Testis (tissue), 2 donors: ENCODE measurements at regions not wholly inside any gene's neighbourhood (a gene's known extent, or its start where the extent isn't known, plus 50 kb on each side); places are given as distances from the start of the nearest gene placed in this dataset.

ENCODE experiments used
- DNase-seq: peaks from one replicate; pipeline ENCODE4 v3.0.0-alpha.2; 2019
- H3K27ac ChIP-seq, 2 donors: fragments of 200-600 bp; sonication (generic); one replicate each; pipeline ENCODE4 v1.5.1; 2019
- H3K27me3 ChIP-seq: fragments of 200-600 bp; sonication (generic); one replicate; pipeline ENCODE4 v1.5.1; 2019
- H3K36me3 ChIP-seq: fragments of 200-600 bp; sonication (generic); one replicate; pipeline ENCODE4 v1.5.1; 2017; ENCODE audit warnings: low read depth; ENCODE audit errors: missing control alignments
- H3K4me1 ChIP-seq: fragments of 200-600 bp; sonication (generic); one replicate; pipeline ENCODE4 v1.5.1; 2019
- H3K4me3 ChIP-seq, 2 donors: fragments of 200-600 bp; sonication (generic); one replicate each; pipeline ENCODE4 v1.5.1; 2017 to 2019
- H3K9me3 ChIP-seq: fragments of 200-600 bp; sonication (generic); one replicate; pipeline ENCODE4 v1.5.1; 2017
- POLR2A ChIP-seq: fragments of 450-650 bp; IDR thresholded peaks from one replicate; pipeline ENCODE4 v1.6.1; 2017; ENCODE audit warnings: antibody characterized with exemption, mild to moderate bottlenecking, moderate library complexity
- WGBS, 2 donors: methylation state at CpG; one replicate each; pipeline ENCODE4 v1.1.5; 2018; 5-methylcytosine and 5-hydroxymethylcytosine counted together
- intact Hi-C: fragments of 100-400 bp; cut with DNase I; formaldehyde crosslinking; loops from one replicate; pipeline ENCODE4 v1.15.1; 2023; ENCODE audit warnings: low total_unique reads
- TF ChIP-seq, protein P1 (sequence below), 3 experiments: fragments of 450-650 bp in 2 of 3; fragments of 200-600 bp in 1 of 3; sonication (generic) in 1 of 3; IDR thresholded peaks; one replicate each; pipeline ENCODE4 v1.5.1; 2016 to 2019; ENCODE audit warnings: antibody characterized with exemption in 3 of 3, mild to moderate bottlenecking in 2 of 3, moderate library complexity in 1 of 3

DNA sequence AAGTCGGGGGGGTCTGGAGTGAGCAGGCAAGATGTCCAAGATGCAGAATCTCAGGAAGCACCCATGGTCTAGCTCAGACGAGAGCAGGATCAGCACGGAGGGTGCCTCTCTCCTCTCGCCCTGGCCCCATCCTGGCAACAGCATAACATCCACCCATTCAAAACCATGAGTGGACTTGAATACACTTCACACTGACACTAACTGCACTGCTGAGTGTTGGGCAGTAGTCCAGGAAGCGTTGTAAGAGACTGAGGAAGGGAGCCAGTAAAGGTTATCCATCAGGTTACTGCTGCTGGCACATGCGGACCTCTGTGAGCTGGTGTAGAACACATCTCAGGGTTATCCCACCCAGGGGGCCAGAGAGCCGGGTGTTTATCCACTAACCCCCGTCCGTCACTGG is 131.0 kb upstream of the TOPAZ1 start:
- H3K4me1 ChIP-seq: no peaks in the 10 kb centered on the region
- intact Hi-C loops: no loop called here
- TF ChIP-seq POLR2A: no peak
- TF ChIP-seq, protein P1, sequence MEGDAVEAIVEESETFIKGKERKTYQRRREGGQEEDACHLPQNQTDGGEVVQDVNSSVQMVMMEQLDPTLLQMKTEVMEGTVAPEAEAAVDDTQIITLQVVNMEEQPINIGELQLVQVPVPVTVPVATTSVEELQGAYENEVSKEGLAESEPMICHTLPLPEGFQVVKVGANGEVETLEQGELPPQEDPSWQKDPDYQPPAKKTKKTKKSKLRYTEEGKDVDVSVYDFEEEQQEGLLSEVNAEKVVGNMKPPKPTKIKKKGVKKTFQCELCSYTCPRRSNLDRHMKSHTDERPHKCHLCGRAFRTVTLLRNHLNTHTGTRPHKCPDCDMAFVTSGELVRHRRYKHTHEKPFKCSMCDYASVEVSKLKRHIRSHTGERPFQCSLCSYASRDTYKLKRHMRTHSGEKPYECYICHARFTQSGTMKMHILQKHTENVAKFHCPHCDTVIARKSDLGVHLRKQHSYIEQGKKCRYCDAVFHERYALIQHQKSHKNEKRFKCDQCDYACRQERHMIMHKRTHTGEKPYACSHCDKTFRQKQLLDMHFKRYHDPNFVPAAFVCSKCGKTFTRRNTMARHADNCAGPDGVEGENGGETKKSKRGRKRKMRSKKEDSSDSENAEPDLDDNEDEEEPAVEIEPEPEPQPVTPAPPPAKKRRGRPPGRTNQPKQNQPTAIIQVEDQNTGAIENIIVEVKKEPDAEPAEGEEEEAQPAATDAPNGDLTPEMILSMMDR (IDR thresholded peaks at IDR 0.05): no peak
- H3K36me3 ChIP-seq: no peaks in the 10 kb centered on the region
- H3K4me3 ChIP-seq: no peak overlapping the region
- DNase-seq: no peak
- 68 to 76% methylated on average over 9 of the region's 9 CpGs for WGBS, 2 donors
- H3K27ac ChIP-seq: no peak overlapping the region
- no peaks in the 10 kb centered on the region for H3K9me3 ChIP-seq
- H3K27me3 ChIP-seq: no peaks in the 10 kb centered on the region

DNA sequence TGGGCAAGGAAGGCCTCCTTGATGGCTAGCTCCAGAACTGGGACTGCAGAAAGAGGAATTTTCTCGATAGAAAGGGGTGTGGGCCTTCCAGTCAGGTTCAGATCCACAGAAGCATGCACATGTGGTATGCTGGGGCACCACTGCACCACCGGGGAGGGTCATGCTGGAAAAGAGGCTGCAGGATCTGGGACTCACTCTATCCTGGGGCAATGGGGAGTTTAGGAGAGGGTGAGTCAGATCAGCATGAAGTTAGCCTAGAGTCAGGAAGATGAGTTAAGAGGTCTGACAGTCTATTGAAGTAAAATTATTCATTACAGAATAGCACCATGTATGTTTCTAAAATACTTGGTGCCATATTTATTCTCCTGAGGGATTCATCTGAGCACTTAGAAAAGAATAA is 130.2 kb upstream of the TOPAZ1 start:
- no peak for DNase-seq
- TF ChIP-seq, protein P1 (IDR thresholded peaks at IDR 0.05): no peak
- no peak for TF ChIP-seq POLR2A
- WGBS, 2 donors: 94 to 95% methylated on average over 2 of the region's 2 CpGs
- Histone ChIP-seq H3K27ac (no peak overlapping the region), H3K36me3 (no peaks in the 10 kb centered on the region), H3K27me3 (no peaks in the 10 kb centered on the region), H3K4me3 (no peak overlapping the region), H3K4me1 (no peaks in the 10 kb centered on the region), H3K9me3 (no peaks in the 10 kb centered on the region)
- intact Hi-C loops: no loop called here

DNA sequence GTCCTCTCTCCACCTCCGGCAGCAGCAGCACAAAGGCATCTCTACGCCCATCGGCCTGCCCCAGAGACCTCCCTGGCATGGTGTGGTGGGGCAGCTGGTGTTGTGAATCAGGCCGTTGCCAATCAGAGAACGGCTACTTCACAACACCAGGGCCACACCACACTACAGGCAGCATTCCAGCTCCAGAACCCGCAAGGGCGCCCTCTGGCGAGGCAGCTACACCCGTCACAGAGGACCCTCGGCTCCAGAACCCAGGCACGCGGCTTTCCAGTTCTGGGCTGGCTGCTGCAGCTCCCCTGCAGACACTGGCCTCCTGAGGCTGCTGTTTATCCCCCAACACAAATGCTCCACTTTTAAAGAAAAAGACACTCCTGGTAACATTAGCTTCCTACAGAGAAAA is 127.5 kb upstream of the TOPAZ1 start:
- no peaks in the 10 kb centered on the region for H3K36me3 ChIP-seq
- H3K27me3 ChIP-seq: no peaks in the 10 kb centered on the region
- 66 to 73% methylated on average over 8 to 12 of the region's 12 CpGs for WGBS, 2 donors
- H3K27ac ChIP-seq: no peak overlapping the region
- no peaks in the 10 kb centered on the region for H3K4me1 ChIP-seq
- peak; percentile 54 for DNase-seq
- H3K9me3 ChIP-seq: no peaks in the 10 kb centered on the region
- intact Hi-C loops: no loop called here
- H3K4me3 ChIP-seq: no peak overlapping the region
- TF ChIP-seq, protein P1 (IDR thresholded peaks at IDR 0.05): peak in 1 of 3 experiments; percentile 16
- no peak for TF ChIP-seq POLR2A

DNA sequence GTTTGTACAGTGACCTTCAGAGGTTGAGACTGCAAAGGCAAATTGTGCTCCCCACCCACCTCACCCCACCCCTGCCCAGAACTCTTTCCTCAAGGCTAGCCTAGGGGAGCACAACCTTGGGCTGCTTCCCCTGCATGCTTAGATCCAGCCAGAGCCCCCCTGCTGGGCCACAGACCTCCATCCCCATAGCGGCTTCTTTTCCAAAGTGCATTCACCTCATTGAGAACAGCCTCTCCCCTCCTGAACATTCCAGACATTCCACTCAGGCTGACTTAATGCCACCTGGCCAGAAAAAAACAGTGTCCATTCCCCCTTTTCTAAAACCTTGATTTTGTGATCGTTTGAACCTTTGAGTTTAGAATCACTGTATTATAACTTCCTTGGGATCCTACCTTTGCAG is 124.4 kb upstream of the TOPAZ1 start:
- Histone ChIP-seq H3K4me1 (no peaks in the 10 kb centered on the region), H3K27me3 (no peaks in the 10 kb centered on the region), H3K4me3 (no peak overlapping the region), H3K9me3 (no peaks in the 10 kb centered on the region), H3K27ac (no peak overlapping the region), H3K36me3 (no peaks in the 10 kb centered on the region)
- TF ChIP-seq, protein P1 (IDR thresholded peaks at IDR 0.05): no peak
- no peak for TF ChIP-seq POLR2A
- WGBS, 2 donors: 61 to 63% methylated on average over 2 of the region's 2 CpGs
- intact Hi-C loops: no loop called here
- no peak for DNase-seq

DNA sequence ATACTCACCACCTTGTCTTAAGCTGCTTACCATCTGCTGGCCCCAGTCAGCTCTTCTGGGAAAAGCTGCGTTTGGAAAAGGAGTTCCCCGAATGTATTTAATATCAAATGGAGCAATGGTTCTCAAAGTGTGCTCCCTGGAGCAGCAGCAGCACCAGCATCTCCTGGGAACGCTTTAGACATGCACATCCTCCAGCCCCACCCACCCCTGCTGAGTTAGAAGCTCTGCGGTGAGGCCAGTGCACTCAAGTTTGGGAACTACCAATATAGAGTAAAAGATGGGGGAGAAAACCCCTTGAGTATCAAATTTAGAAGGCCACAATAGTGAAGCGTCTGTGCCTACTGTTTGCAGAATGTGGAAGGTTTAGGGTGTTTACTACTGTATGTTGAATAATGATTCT is 124.0 kb upstream of the TOPAZ1 start:
- H3K4me3 ChIP-seq: no peak overlapping the region
- WGBS, 2 donors: 89 to 91% methylated on average over 5 of the region's 5 CpGs
- DNase-seq: no peak
- H3K36me3 ChIP-seq: no peaks in the 10 kb centered on the region
- no peaks in the 10 kb centered on the region for H3K27me3 ChIP-seq
- intact Hi-C loops: no loop called here
- no peak overlapping the region for H3K27ac ChIP-seq
- H3K4me1 ChIP-seq: no peaks in the 10 kb centered on the region
- TF ChIP-seq, protein P1 (IDR thresholded peaks at IDR 0.05): no peak
- TF ChIP-seq POLR2A: no peak
- no peaks in the 10 kb centered on the region for H3K9me3 ChIP-seq
